ENCODE measurements at regions not wholly inside any gene's neighbourhood (a gene's known extent, or its start where the extent isn't known, plus 50 kb on each side); places are given as distances from the start of the nearest gene placed in this dataset.
A peak's percentile ranks its signal among the peaks of the same experiment; 100 is the strongest.

DNA sequence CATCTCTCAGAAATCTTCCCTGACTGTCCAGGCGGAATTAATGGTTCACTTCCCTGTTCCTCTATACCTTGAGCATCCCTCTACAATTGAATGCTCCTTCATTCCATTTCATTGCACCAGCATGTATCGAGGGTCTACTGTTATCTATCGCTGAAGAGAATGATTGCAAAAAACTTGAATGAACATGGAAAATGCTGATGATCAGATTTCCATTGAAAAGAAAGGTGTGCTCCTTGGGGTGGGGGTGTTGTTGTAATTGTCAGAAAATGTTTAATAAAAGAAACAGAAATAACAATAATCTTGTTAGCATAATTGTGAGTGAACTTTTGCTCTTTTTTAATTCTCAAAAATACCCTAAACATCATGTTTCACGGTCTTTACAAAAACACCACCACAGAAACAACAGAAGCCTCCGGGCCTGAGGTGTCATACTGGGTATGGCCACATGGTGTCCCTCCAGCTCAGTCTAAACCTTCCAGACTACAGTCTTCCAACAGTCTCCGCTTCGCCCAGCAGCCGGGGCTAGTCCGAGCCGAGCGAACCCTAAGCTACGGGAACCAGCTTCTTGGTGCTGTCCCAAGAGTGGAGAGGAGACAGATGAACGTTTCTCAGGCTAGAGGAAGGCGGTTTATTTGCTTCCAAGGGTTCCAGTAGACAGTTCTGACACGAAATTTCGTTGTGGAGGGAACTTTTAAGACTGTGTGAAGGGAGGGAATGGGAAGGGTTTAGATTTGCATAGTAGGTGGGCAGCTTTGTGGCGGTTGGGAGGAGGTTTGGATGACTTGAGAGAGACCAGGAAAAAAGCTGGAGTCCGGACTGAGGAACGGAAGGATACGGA is 75.8 kb upstream of the ZBED5 start:
- H3K4me1 ChIP-seq (ENCODE audit: control insufficient read depth in 1 of 2, low read depth in 2 of 2): peaks cover 6 to 25% of the 10 kb centered on the region in 2 donors
- H3K36me3 ChIP-seq: no peaks in the 10 kb centered on the region
- DNase-seq (ENCODE audit: low spot score) (peak; percentile 74), ATAC-seq (ENCODE audit: insufficient number of reproducible peaks, low FRiP score, low read depth) (peak; percentile 51)
- H3K27ac ChIP-seq: peak overlapping the region; percentile 70 to 92
- TF ChIP-seq, protein P1, sequence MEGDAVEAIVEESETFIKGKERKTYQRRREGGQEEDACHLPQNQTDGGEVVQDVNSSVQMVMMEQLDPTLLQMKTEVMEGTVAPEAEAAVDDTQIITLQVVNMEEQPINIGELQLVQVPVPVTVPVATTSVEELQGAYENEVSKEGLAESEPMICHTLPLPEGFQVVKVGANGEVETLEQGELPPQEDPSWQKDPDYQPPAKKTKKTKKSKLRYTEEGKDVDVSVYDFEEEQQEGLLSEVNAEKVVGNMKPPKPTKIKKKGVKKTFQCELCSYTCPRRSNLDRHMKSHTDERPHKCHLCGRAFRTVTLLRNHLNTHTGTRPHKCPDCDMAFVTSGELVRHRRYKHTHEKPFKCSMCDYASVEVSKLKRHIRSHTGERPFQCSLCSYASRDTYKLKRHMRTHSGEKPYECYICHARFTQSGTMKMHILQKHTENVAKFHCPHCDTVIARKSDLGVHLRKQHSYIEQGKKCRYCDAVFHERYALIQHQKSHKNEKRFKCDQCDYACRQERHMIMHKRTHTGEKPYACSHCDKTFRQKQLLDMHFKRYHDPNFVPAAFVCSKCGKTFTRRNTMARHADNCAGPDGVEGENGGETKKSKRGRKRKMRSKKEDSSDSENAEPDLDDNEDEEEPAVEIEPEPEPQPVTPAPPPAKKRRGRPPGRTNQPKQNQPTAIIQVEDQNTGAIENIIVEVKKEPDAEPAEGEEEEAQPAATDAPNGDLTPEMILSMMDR (IDR thresholded peaks at IDR 0.05): peak; percentile 96
- H3K4me3 ChIP-seq: peak overlapping the region; percentile 75
- H3K9me3 ChIP-seq: no peaks in the 10 kb centered on the region
- no peaks in the 10 kb centered on the region for H3K27me3 ChIP-seq (replicated peaks; ENCODE audit: insufficient read depth)

DNA sequence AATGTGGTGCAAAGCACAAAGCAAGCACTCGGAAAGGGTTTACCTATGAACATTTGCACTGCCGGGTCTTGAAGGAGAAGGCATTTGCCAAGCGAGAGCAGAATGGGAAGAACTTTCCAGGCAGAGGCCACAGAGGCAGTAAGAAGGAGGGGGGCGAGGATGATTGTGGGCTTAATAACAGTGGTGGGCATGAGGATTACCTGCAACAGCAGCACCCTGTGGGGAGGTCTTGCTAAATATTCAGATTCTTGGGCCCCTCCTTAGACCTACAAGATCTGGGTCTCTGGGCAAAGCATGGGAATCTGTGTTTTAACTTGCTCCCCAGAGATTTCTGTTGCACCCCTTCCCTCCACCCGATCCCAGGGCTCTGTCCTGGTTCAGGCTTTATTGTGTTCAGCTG is 75.1 kb upstream of the ZBED5 start:
- H3K9me3 ChIP-seq: no peaks in the 10 kb centered on the region
- TF ChIP-seq, protein P1 (IDR thresholded peaks at IDR 0.05): no peak
- no peaks in the 10 kb centered on the region for H3K27me3 ChIP-seq (replicated peaks; ENCODE audit: insufficient read depth)

DNA sequence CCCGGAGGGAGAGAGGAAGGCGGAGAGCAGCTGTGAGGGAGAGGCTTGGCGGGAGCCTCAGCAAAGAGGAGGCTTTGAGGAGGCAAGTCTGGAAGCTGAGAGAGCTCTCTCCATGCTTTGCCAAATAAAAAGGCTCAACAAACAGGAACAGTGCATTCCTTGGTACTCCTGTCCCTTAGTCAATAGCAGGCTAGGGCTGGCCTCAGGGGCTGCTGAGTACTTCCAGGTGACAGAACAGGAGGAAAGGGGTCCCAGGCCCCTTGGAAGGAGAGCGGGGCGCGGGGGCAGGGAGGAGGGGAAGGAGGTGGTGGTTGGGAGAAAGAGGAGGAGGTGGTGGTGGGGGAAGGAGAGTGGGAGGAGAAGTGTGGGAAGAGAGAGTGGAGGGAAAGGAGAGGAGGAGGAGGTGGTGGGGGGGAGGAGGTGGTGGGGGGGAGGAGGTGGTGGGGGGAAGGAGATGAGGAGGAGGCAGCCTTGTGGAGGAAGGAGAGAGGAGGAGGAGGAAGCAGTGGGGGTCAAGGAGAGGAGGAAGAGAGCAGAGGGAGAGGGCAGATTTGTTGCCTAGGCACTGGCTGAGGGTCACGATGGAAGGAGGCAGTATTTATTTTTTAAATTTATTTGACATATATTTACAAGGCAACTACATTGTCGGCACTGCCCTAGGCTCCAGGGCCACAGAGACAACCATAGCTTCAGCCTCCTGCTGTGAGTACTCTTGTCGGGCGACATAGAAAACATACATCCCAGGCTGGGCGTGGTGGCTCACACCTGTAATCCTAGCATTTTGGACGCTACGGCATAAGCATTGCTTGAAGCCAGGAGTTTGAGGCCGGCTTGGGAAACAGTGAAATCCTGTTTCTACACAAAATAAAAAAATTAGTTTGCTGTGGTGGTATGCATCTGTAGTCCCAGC is 74.2 kb upstream of the ZBED5 start:
- H3K36me3 ChIP-seq: no peaks in the 10 kb centered on the region
- ATAC-seq (ENCODE audit: insufficient number of reproducible peaks, low FRiP score, low read depth) (no peak), DNase-seq (ENCODE audit: low spot score) (no peak)
- H3K9me3 ChIP-seq: no peaks in the 10 kb centered on the region
- H3K27ac ChIP-seq: peak overlapping the region; percentile 98 to 99
- TF ChIP-seq, protein P1 (IDR thresholded peaks at IDR 0.05): no peak
- peak overlapping the region; percentile 89 for H3K4me3 ChIP-seq
- no peaks in the 10 kb centered on the region for H3K27me3 ChIP-seq (replicated peaks; ENCODE audit: insufficient read depth)
- H3K4me1 ChIP-seq (ENCODE audit: control insufficient read depth in 1 of 2, low read depth in 2 of 2): peaks cover 6 to 41% of the 10 kb centered on the region in 2 donors

More for the DNA sequence above, 75.1 kb upstream of the ZBED5 start:
- no peak overlapping the region for H3K4me3 ChIP-seq
- no peak for ATAC-seq (ENCODE audit: insufficient number of reproducible peaks, low FRiP score, low read depth)
- DNase-seq (ENCODE audit: low spot score): no peak
- peak overlapping the region in 1 of 2 donors; percentile 99 for H3K27ac ChIP-seq
- H3K36me3 ChIP-seq: no peaks in the 10 kb centered on the region
- peaks cover 6 to 32% of the 10 kb centered on the region in 2 donors for H3K4me1 ChIP-seq (ENCODE audit: control insufficient read depth in 1 of 2, low read depth in 2 of 2)

DNA sequence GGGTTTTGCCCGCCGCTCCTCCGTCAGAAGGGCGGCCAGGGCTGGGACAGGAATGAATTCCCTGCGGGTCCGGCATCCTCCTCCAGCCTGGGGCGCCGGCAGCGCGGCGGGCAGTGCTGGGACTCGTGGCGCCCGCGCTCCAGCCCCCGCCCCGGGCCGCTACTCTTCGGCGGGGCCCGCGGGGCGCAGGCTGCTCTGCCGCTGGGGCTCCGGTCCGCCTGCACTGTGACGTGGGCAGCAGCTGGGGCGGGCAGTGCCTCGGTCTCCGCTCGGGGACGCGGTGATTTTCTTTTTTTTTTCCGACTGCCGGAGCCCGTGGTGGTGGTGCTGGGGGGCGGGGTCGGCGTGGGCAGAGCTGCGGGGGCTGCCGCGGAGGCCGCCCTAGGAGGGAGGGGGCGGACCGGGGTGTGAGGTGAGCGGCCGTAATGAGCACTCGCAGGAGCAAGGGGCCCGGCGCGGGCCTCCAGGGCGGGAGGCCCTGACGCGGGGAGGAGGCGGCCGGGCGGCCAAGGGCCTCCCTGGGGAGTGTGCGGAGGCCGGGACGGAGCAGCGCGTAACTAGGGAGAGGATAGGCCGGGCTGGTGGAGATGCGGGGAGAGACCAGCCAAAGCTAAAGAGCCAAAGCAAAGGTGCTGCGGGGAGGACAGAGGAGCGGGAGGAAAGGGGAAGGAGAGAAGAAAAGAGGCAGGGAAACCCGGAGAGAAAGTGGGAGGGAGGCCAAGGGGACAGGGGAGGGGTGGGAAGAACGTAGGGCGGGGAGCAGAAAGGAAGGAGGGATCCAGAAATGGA is 73.3 kb upstream of the ZBED5 start:
- Histone ChIP-seq H3K9me3 (no peaks in the 10 kb centered on the region), H3K4me3 (peak overlapping the region; percentile 89), H3K27ac (peak overlapping the region; percentile 98 to 99), H3K4me1 (ENCODE audit: control insufficient read depth in 1 of 2, low read depth in 2 of 2) (peaks cover 6 to 45% of the 10 kb centered on the region in 2 donors), H3K27me3 (replicated peaks; ENCODE audit: insufficient read depth) (no peaks in the 10 kb centered on the region), H3K36me3 (no peaks in the 10 kb centered on the region)
- peak; percentile 31 for DNase-seq (ENCODE audit: low spot score)
- TF ChIP-seq, protein P1 (IDR thresholded peaks at IDR 0.05): no peak
- ATAC-seq (ENCODE audit: insufficient number of reproducible peaks, low FRiP score, low read depth): peak; percentile 51
